ENCODE measurements at regions not wholly inside any gene's neighbourhood (a gene's known extent, or its start where the extent isn't known, plus 50 kb on each side); places are given as distances from the start of the nearest gene placed in this dataset.

GRCh38 chr6:134400941-134401340 is 83.0 kb upstream of the SGK1 start:
- no peak for TF ChIP-seq CTCF (IDR thresholded peaks at IDR 0.05)
- no peak for TF ChIP-seq POLR2AphosphoS5 (IDR thresholded peaks at IDR 0.05)
- no peak for TF ChIP-seq POLR2A (IDR thresholded peaks at IDR 0.05; ENCODE audit: low read depth)

Data from esophagus muscularis mucosa (tissue), 3 donors.